ENCODE measurements at regions not wholly inside any gene's neighbourhood (a gene's known extent, or its start where the extent isn't known, plus 50 kb on each side); places are given as distances from the start of the nearest gene placed in this dataset.

DNA sequence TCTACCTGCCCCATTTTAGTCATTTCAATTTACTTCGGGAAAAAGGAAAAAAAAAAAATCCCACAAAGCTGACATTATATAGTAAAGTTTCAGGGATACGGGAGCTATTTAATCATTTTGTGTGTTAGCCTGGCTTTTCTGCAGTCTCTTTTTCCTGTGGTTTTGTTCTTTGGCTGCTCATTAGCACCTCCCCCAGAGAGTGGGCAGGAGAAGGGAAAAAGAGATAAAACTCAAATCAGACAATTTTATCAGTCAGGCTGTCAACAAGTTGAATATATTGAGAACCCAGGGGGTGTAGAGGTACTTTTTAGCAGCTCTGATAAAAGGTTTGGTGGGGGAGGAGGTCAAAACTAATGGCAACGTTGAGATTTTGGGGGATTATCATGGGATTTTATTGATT lies 559.0 kb upstream of the PSMD7 start:
- TF ChIP-seq, protein P1, sequence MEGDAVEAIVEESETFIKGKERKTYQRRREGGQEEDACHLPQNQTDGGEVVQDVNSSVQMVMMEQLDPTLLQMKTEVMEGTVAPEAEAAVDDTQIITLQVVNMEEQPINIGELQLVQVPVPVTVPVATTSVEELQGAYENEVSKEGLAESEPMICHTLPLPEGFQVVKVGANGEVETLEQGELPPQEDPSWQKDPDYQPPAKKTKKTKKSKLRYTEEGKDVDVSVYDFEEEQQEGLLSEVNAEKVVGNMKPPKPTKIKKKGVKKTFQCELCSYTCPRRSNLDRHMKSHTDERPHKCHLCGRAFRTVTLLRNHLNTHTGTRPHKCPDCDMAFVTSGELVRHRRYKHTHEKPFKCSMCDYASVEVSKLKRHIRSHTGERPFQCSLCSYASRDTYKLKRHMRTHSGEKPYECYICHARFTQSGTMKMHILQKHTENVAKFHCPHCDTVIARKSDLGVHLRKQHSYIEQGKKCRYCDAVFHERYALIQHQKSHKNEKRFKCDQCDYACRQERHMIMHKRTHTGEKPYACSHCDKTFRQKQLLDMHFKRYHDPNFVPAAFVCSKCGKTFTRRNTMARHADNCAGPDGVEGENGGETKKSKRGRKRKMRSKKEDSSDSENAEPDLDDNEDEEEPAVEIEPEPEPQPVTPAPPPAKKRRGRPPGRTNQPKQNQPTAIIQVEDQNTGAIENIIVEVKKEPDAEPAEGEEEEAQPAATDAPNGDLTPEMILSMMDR (IDR thresholded peaks at IDR 0.05): no peak
- TF ChIP-seq EP300 (IDR thresholded peaks at IDR 0.05; ENCODE audit: borderline replicate concordance in 1 of 2, low read depth in 1 of 2, low read length in 1 of 2) (no peak), MEF2A (IDR thresholded peaks at IDR 0.05; ENCODE audit: borderline replicate concordance, low read depth) (no peak), POLR2AphosphoS5 (IDR thresholded peaks at IDR 0.05; ENCODE audit: low read depth, low read length) (no peak), TAF1 (IDR thresholded peaks at IDR 0.05; ENCODE audit: borderline replicate concordance, low read depth, low read length) (no peak)

All from SK-N-SH (cell line).